PC-9 (cell line): ENCODE measurements at regions not wholly inside any gene's neighbourhood (a gene's known extent, or its start where the extent isn't known, plus 50 kb on each side); places are given as distances from the start of the nearest gene placed in this dataset.
"Not testable (repeated sequence)": the region's sequence is repeated elsewhere in the genome, so short reads cannot be mapped to it uniquely, and the experiment has no call there.

Experiments used
- BruUV-seq: library from RNA; stranded (reverse); fragments of 400-500 nt; replicated peaks from 2 replicates; lab custom pipeline; 2021; lab: Mats Ljungman, UMichigan
- CTCF ChIA-PET: fragments of 300-600 bp; sonication (Branson Sonifier 250); formaldehyde crosslinking; loops from one replicate; lab custom pipeline; 2022; ENCODE audit warnings: antibody characterized with exemption; lab: Charles Lee
- POLR2A ChIA-PET: fragments of 300-600 bp; sonication (Branson Sonifier 250); formaldehyde crosslinking; loops from one replicate; lab custom pipeline; 2022; ENCODE audit warnings: antibody characterized with exemption; ENCODE audit not compliant: unreplicated experiment; lab: Charles Lee
- DNase-seq, 2 experiments: peaks; one replicate each; pipeline versions ENCODE4 v3.0.0 to v3.0.0-alpha.2; 2015 to 2022; ENCODE audit warnings: mixed read lengths in 1 of 2
- H2AFZ ChIP-seq: fragments of 200-600 bp; sonication (generic); 2 replicates; pipeline ENCODE4 v1.8.1; 2017; ENCODE audit warnings: antibody characterized with exemption
- H3F3A ChIP-seq: fragments of 200-600 bp; sonication (generic); 2 replicates; pipeline ENCODE4 v1.8.1; 2017; ENCODE audit warnings: antibody characterized with exemption, mild to moderate bottlenecking, low read depth; ENCODE audit not compliant: insufficient read depth
- H3K27ac ChIP-seq: fragments of 200-600 bp; sonication (generic); 2 replicates; pipeline ENCODE4 v1.6.1; 2016; ENCODE audit warnings: mixed run types
- H3K27me3 ChIP-seq: fragments of 200-600 bp; sonication (generic); 2 replicates; pipeline ENCODE4 v1.6.1; 2016; ENCODE audit warnings: low read depth, mixed run types; ENCODE audit not compliant: insufficient read depth
- H3K36me3 ChIP-seq: fragments of 200-600 bp; sonication (generic); 2 replicates; pipeline ENCODE4 v1.6.1; 2016; ENCODE audit warnings: low read depth, mixed run types
- H3K4me1 ChIP-seq: fragments of 200-600 bp; sonication (generic); replicated peaks from 2 replicates; pipeline ENCODE4 v1.6.1; 2016; ENCODE audit warnings: mixed run types; ENCODE audit not compliant: insufficient read depth
- H3K4me2 ChIP-seq: fragments of 200-600 bp; sonication (generic); 2 replicates; pipeline ENCODE4 v1.6.1; 2017; ENCODE audit warnings: mixed run types
- H3K4me3 ChIP-seq: fragments of 200-600 bp; sonication (generic); 2 replicates; pipeline ENCODE4 v1.6.1; 2016; ENCODE audit warnings: mixed run types
- H3K79me2 ChIP-seq: fragments of 200-600 bp; sonication (generic); 2 replicates; pipeline ENCODE4 v1.6.1; 2017; ENCODE audit warnings: low read depth, mixed run types
- H3K9me2 ChIP-seq: fragments of 200-600 bp; sonication (generic); 2 replicates; pipeline ENCODE4 v1.8.1; 2017; ENCODE audit warnings: mild to moderate bottlenecking; ENCODE audit not compliant: insufficient read depth
- H3K9me3 ChIP-seq: fragments of 200-600 bp; sonication (generic); 2 replicates; pipeline ENCODE4 v1.8.1; 2016; ENCODE audit warnings: low read depth; ENCODE audit not compliant: insufficient read depth
- H4K20me1 ChIP-seq: fragments of 200-600 bp; sonication (generic); 2 replicates; pipeline ENCODE4 v1.8.1; 2017; ENCODE audit not compliant: insufficient read depth
- CTCF ChIP-seq: fragments of 200-600 bp; sonication (generic); conservative IDR thresholded peaks from 2 replicates; pipeline ENCODE4 v1.6.1; 2017; ENCODE audit warnings: mixed run types, antibody characterized with exemption, mild to moderate bottlenecking, moderate library complexity
- EZH2 ChIP-seq: fragments of 200-600 bp; sonication (generic); IDR thresholded peaks from 2 replicates; pipeline ENCODE4 v1.8.0; 2017; ENCODE audit warnings: antibody characterized with exemption, low read depth
- intact Hi-C: fragments of 100-400 bp; cut with micrococcal nuclease; formaldehyde crosslinking; loops from one replicate; pipeline ENCODE4 v1.10.0; 2022; ENCODE audit not compliant: unreplicated experiment

- H3F3A ChIP-seq: no peaks in the 10 kb centered on the region
- BruUV-seq: no TSS peak
- ChIA-PET POLR2A (no interaction called here), CTCF (no interaction called here)
- H3K27me3 ChIP-seq: peaks cover 96% of the 10 kb centered on the region
- H3K4me3 ChIP-seq: no peak overlapping the region
- no peaks in the 10 kb centered on the region for H4K20me1 ChIP-seq
- no peaks in the 10 kb centered on the region for H3K36me3 ChIP-seq
- no peaks in the 10 kb centered on the region for H3K79me2 ChIP-seq
- no peaks in the 10 kb centered on the region for H3K4me1 ChIP-seq
- no peak overlapping the region for H3K27ac ChIP-seq
- no peaks in the 10 kb centered on the region for H3K9me2 ChIP-seq
- intact Hi-C loops: no loop called here
- no peak overlapping the region for H3K4me2 ChIP-seq
- no peak overlapping the region for H2AFZ ChIP-seq
- TF ChIP-seq CTCF: no peak
- no peak for TF ChIP-seq EZH2
- DNase-seq: no peak
- no peaks in the 10 kb centered on the region; the same call in 1 of the 2 replicates for H3K9me3 ChIP-seq
Observed at GRCh38 chr22:49395617-49396016, 432.1 kb downstream of the BRD1 start.

GRCh38 chr22:49395062-49395461 lies 432.6 kb downstream of the BRD1 start:
- H3K27ac ChIP-seq, H2AFZ ChIP-seq, H3K4me1 ChIP-seq, H3K4me2 ChIP-seq, DNase-seq, H3K9me2 ChIP-seq, intact Hi-C loops, CTCF ChIA-PET, POLR2A ChIA-PET, H3K4me3 ChIP-seq, H4K20me1 ChIP-seq, H3F3A ChIP-seq, H3K79me2 ChIP-seq, H3K9me3 ChIP-seq, BruUV-seq, H3K36me3 ChIP-seq: not testable (repeated sequence)
- peaks cover 96% of the 10 kb centered on the region for H3K27me3 ChIP-seq

- intact Hi-C loops: no loop called here
Observed at GRCh38 chr22:49394116-49394785, 433.4 kb downstream of the BRD1 start.

More at GRCh38 chr22:49394116-49394785, 433.4 kb downstream of the BRD1 start:
- Histone ChIP-seq H3K27me3 (peaks cover 88% of the 10 kb centered on the region), H3K36me3 (no peaks in the 10 kb centered on the region), H3K9me3 (no peaks in the 10 kb centered on the region; the same call in 1 of the 2 replicates), H3F3A (no peaks in the 10 kb centered on the region), H3K27ac (no peak overlapping the region), H3K4me1 (no peaks in the 10 kb centered on the region), H3K4me3 (no peak overlapping the region), H3K9me2 (no peaks in the 10 kb centered on the region), H3K79me2 (no peaks in the 10 kb centered on the region), H3K4me2 (no peak overlapping the region), H2AFZ (no peak overlapping the region), H4K20me1 (no peaks in the 10 kb centered on the region)
- BruUV-seq: no TSS peak
- TF ChIP-seq EZH2 (no peak), CTCF (no peak)
- DNase-seq: no peak
- POLR2A ChIA-PET: no interaction called here
- CTCF ChIA-PET: no interaction called here
